OCI-LY7 (cell line): ENCODE measurements at regions not wholly inside any gene's neighbourhood (a gene's known extent, or its start where the extent isn't known, plus 50 kb on each side); places are given as distances from the start of the nearest gene placed in this dataset.

Experiments
- EZH2phosphoT487 ChIP-seq: fragments of 200-600 bp; sonication (generic); IDR thresholded peaks from 2 replicates; pipeline ENCODE4 v1.6.1; 2018; ENCODE audit warnings: low read depth, borderline replicate concordance, mild to moderate bottlenecking, mixed run types, antibody characterized with exemption, low read length, moderate library complexity, mixed read lengths
- TF ChIP-seq, protein P1 (sequence below): fragments of 200-600 bp; sonication (generic); conservative IDR thresholded peaks from 2 replicates; pipeline ENCODE4 v1.5.1; 2014; ENCODE audit warnings: mild to moderate bottlenecking, antibody characterized with exemption, low read length, moderate library complexity, mixed read lengths

DNA sequence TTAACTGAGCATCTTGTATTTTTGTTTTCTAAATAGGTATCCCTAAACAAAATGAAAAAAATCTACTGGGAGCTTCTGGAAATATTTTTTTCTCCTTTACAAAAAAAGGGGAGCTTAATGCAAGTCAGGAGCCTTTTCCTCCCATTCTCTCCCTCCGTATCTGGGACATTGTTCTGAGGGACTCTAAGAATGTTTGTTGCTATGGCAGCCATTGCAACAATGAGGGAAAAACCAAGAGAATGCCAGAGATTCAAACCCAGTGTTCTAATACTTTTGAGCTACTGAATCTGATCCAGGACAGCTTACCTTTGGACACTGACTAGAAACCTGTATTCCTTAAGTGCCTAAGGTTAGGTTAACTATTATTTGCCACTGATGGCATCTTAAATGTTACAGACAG, 485.7 kb upstream of the HS3ST1 start:
- TF ChIP-seq, protein P1, sequence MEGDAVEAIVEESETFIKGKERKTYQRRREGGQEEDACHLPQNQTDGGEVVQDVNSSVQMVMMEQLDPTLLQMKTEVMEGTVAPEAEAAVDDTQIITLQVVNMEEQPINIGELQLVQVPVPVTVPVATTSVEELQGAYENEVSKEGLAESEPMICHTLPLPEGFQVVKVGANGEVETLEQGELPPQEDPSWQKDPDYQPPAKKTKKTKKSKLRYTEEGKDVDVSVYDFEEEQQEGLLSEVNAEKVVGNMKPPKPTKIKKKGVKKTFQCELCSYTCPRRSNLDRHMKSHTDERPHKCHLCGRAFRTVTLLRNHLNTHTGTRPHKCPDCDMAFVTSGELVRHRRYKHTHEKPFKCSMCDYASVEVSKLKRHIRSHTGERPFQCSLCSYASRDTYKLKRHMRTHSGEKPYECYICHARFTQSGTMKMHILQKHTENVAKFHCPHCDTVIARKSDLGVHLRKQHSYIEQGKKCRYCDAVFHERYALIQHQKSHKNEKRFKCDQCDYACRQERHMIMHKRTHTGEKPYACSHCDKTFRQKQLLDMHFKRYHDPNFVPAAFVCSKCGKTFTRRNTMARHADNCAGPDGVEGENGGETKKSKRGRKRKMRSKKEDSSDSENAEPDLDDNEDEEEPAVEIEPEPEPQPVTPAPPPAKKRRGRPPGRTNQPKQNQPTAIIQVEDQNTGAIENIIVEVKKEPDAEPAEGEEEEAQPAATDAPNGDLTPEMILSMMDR = no peak
- TF ChIP-seq EZH2phosphoT487 = no peak
